Pancreas (tissue), 10 donors: ENCODE measurements at regions not wholly inside any gene's neighbourhood (a gene's known extent, or its start where the extent isn't known, plus 50 kb on each side); places are given as distances from the start of the nearest gene placed in this dataset.
A peak's percentile ranks its signal among the peaks of the same experiment; 100 is the strongest.

ENCODE experiments used
- ATAC-seq, 4 donors: fragments of 200-7000 bp; cut with Tn5 transposase; one replicate each; pipeline versions ENCODE4 v1.8.0 to v1.9.1; 2020; ENCODE audit warnings: mild to moderate bottlenecking in 4 of 4, moderate library complexity in 4 of 4
- DNase-seq, 6 donors: peaks; one replicate each; pipeline ENCODE4 v3.0.0-alpha.2; 2020
- FAIRE-seq: peaks from 2 replicates; lab custom pipeline; 2012; peaks lifted over from hg19 to GRCh38; lab: Jason Lieb, UNC
- H3K27ac ChIP-seq, 4 donors: fragments of 200-600 bp; sonication (generic); 1 replicate in 3 of 4; 2 replicates in 1 of 4; pipeline versions ENCODE4 v1.5.0 to v1.8.0; 2020
- H3K27me3 ChIP-seq, 4 donors: fragments of 200-600 bp; one replicate each; pipeline ENCODE4 v1.8.0; 2021
- H3K36me3 ChIP-seq, 3 donors: fragments of 200-600 bp; sonication (generic) in 1 of 3; one replicate each; pipeline versions ENCODE4 v1.5.0 to v1.8.0; 2020 to 2021
- H3K4me1 ChIP-seq, 3 donors: fragments of 200-600 bp; one replicate each; pipeline ENCODE4 v1.8.0; 2021
- H3K4me3 ChIP-seq, 4 donors: fragments of 200-600 bp; sonication (generic) in 2 of 4; one replicate each; pipeline versions ENCODE4 v1.5.0 to v1.8.0; 2020 to 2021
- H3K9me3 ChIP-seq, 4 donors: fragments of 200-600 bp; one replicate each; pipeline ENCODE4 v1.8.0; 2021
- CTCF ChIP-seq, 4 donors: fragments of 200-600 bp; sonication (generic) in 3 of 4; IDR thresholded peaks; one replicate each; pipeline versions ENCODE4 v1.5.0 to v1.8.0; 2021; ENCODE audit warnings: antibody characterized with exemption in 4 of 4
- WGBS, 2 donors: extraction: QIAGEN DNeasy Blood & Tissue Kit; methylation state at CpG; one replicate each; pipeline ENCODE4 v1.1.7; 2013; 5-methylcytosine and 5-hydroxymethylcytosine counted together
- intact Hi-C, 3 donors: fragments of 100-400 bp; cut with DNase I; formaldehyde crosslinking; loops; one replicate each; pipeline versions ENCODE4 v1.11.1 to v1.14.2; 2022
- donor health status: healthy with polysubstance abuse.
- donor health status: DM: no; HTN: no; CAD: no; lungs with moderate emphysema.
- donor health status: DM: no; HTN: no; CAD: no.
- donor health status: control.
- donor health status: control.
- donor health status: Bipolar disorder and iron deficiency.
- donor health status: DM: yes; HTN: yes; CAD: no.
- donor health status: DM: no; HTN: no; CAD: no.
- donor health status: DM: no; HTN: no; CAD: no.
- donor health status: DM: yes; HTN: yes; CAD: no.

- no peak for FAIRE-seq
- no peak overlapping the region for H3K4me3 ChIP-seq
- no peaks in the 10 kb centered on the region for H3K27me3 ChIP-seq
- H3K27ac ChIP-seq, result no peak overlapping the region
- no peak for DNase-seq
- H3K36me3 ChIP-seq, result no peaks in the 10 kb centered on the region
- no peaks in the 10 kb centered on the region for H3K4me1 ChIP-seq
- ATAC-seq, result no peak
- no peaks in the 10 kb centered on the region for H3K9me3 ChIP-seq
- 78 to 83% methylated on average over 2 of the region's 2 CpGs for WGBS, 2 donors
- intact Hi-C loops, result no loop called here
- no peak for TF ChIP-seq CTCF (IDR thresholded peaks at IDR 0.05)
Measured at GRCh38 chr6:48809700-48810099, 653.4 kb downstream of the MMUT start.

- H3K27me3 ChIP-seq, result no peaks in the 10 kb centered on the region
- H3K36me3 ChIP-seq, result no peaks in the 10 kb centered on the region
- no peak overlapping the region for H3K27ac ChIP-seq
- no peak overlapping the region for H3K4me3 ChIP-seq
- WGBS, 2 donors, result 59 to 78% methylated on average over 4 of the region's 4 CpGs
- H3K9me3 ChIP-seq, result no peaks in the 10 kb centered on the region
- no peak for ATAC-seq
- no peak for DNase-seq
- no peak for FAIRE-seq
- TF ChIP-seq CTCF (IDR thresholded peaks at IDR 0.05), result no peak
- H3K4me1 ChIP-seq, result no peaks in the 10 kb centered on the region
- intact Hi-C loops, result no loop called here
Measured at GRCh38 chr6:48809245-48809644, 653.8 kb downstream of the MMUT start.

DNA sequence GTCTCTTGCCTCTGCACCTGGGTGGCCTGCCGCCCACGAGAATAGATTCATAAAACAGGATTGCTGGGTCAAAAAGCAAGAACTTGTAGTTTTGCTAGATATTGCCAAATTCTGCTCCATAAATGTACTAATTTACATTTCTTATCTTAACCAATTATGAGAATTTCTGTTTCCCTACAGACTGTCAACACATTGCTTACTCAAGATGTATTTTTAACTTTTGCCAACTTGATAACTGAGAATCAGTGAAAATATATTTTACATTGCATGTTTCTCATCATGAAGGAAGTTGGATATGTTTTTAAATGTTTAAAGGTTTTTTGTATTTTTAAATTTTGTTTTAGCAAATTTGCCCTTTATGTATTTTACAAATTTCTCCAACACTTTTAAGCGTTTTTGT lies 664.8 kb downstream of the MMUT start:
- 65 to 83% methylated on average over 3 of the region's 3 CpGs for WGBS, 2 donors
- no peak for DNase-seq
- no peak overlapping the region for H3K4me3 ChIP-seq
- H3K27ac ChIP-seq, result no peak overlapping the region
- H3K9me3 ChIP-seq, result no peaks in the 10 kb centered on the region
- H3K27me3 ChIP-seq, result no peaks in the 10 kb centered on the region
- intact Hi-C loops, result no loop called here
- H3K36me3 ChIP-seq, result no peaks in the 10 kb centered on the region
- no peak for FAIRE-seq
- no peak for ATAC-seq
- no peaks in the 10 kb centered on the region for H3K4me1 ChIP-seq
- TF ChIP-seq CTCF (IDR thresholded peaks at IDR 0.05), result no peak

DNA sequence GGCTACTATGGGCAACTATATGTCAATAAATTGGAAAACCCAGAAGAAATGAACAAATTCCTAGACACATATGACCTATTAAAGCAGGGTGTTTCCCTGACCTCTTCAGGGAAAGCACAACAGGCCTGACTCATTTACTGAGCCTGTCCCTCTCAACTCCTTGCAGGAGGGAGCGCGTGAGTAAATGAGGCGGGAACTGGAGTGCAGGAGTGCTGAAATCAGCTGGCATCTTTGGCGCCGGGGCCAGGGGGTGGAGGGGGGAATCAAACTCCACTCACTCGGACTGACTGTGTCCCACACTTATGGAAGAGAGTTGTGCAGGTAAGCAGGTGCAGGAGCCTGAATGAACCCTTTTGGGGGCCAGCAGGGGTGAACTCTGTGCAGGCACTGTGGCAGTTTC lies 671.2 kb upstream of the PTCHD4 start:
- FAIRE-seq (no peak), DNase-seq (peak in 2 of 6 donors; percentile 20 to 39), ATAC-seq (no peak)
- 61 to 70% methylated on average over 6 of the region's 6 CpGs for WGBS, 2 donors
- H3K4me3 ChIP-seq, result no peak overlapping the region
- no peaks in the 10 kb centered on the region for H3K27me3 ChIP-seq
- no peaks in the 10 kb centered on the region for H3K9me3 ChIP-seq
- no peak for TF ChIP-seq CTCF (IDR thresholded peaks at IDR 0.05)
- intact Hi-C loops, result no loop called here
- no peak overlapping the region for H3K27ac ChIP-seq
- H3K36me3 ChIP-seq, result no peaks in the 10 kb centered on the region
- no peaks in the 10 kb centered on the region for H3K4me1 ChIP-seq

DNA sequence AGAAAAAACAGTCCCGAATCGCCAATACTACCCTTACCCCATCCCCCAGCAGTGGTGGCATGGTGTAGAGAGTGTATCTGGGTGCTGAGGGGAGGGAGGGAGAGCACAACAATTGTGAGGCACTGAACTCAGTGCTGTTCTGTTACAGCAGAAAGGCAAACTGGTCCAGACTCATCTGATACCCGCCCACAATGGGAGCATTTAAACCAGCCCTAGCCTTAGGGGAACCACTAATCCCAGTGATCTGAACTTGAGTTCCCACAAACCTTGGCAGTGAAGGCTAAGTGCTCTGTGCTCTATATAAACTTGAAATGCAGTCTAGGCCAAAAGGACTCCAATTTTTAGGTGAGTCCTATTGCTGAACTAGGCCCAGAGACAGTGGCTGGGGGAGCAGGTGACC lies 666.4 kb upstream of the PTCHD4 start:
- Histone ChIP-seq H3K4me3 (no peak overlapping the region), H3K9me3 (no peaks in the 10 kb centered on the region), H3K36me3 (no peaks in the 10 kb centered on the region), H3K4me1 (no peaks in the 10 kb centered on the region), H3K27me3 (no peaks in the 10 kb centered on the region), H3K27ac (no peak overlapping the region)
- 61 to 85% methylated on average over 3 of the region's 3 CpGs for WGBS, 2 donors
- DNase-seq, result no peak
- intact Hi-C loops, result no loop called here
- TF ChIP-seq CTCF (IDR thresholded peaks at IDR 0.05), result no peak
- no peak for FAIRE-seq
- ATAC-seq, result no peak
